ENCODE measurements at regions not wholly inside any gene's neighbourhood (a gene's known extent, or its start where the extent isn't known, plus 50 kb on each side); places are given as distances from the start of the nearest gene placed in this dataset.

GRCh38 chr6:66578362-66578761 lies 871.3 kb upstream of the EYS start:
- Histone ChIP-seq H3K27me3 (ENCODE audit: control insufficient read depth in 2 of 2, insufficient read depth in 2 of 2, low read length in 2 of 2) (no peaks in the 10 kb centered on the region), H2AFZ (ENCODE audit: low read depth, low read length) (no peak overlapping the region), H3K9me3 (replicated peaks; ENCODE audit: control insufficient read depth, insufficient read depth, low read depth, low read length) (no peaks in the 10 kb centered on the region), H3K9ac (ENCODE audit: insufficient read depth in 1 of 2, low read depth in 2 of 2, low read length in 2 of 2) (no peak overlapping the region), H3K4me1 (replicated peaks in 1 of 2; ENCODE audit: control insufficient read depth in 2 of 2, insufficient read depth in 2 of 2, low read length in 2 of 2) (no peaks in the 10 kb centered on the region), H3K79me2 (ENCODE audit: control insufficient read depth, insufficient read depth, low read length) (no peaks in the 10 kb centered on the region), H3K27ac (ENCODE audit: extremely low read depth, low read depth, low read length) (no peak overlapping the region), H3K4me2 (ENCODE audit: insufficient read depth, low read length) (no peak overlapping the region), H3K36me3 (ENCODE audit: control insufficient read depth, insufficient read depth, low read length) (no peaks in the 10 kb centered on the region), H4K20me1 (replicated peaks; ENCODE audit: control insufficient read depth, insufficient read depth, low read length) (no peaks in the 10 kb centered on the region), H3K4me3 (no peak overlapping the region), H3K9me1 (ENCODE audit: control insufficient read depth, insufficient read depth, low read length) (no peaks in the 10 kb centered on the region)
- ChIA-PET CTCF (ENCODE audit: low intra/inter-chr PET ratio) (no interaction called here), POLR2A (no interaction called here)
- BruUV-seq (replicated peaks), result no TSS peak
- ATAC-seq, result no peak
- no peak for FAIRE-seq
- in situ Hi-C loops (cut with MboI), result no loop called here
- 0% methylated on average over 4 of the region's 4 CpGs for WGBS (ENCODE audit: insufficient coverage, low coverage, missing lambda C conversion rate)
- DNase-seq (ENCODE audit: extremely low read depth in 1 of 4, low spot score in 3 of 4), result no peak
- intact Hi-C loops (cut with micrococcal nuclease), result no loop called here
- TF ChIP-seq, protein P1, sequence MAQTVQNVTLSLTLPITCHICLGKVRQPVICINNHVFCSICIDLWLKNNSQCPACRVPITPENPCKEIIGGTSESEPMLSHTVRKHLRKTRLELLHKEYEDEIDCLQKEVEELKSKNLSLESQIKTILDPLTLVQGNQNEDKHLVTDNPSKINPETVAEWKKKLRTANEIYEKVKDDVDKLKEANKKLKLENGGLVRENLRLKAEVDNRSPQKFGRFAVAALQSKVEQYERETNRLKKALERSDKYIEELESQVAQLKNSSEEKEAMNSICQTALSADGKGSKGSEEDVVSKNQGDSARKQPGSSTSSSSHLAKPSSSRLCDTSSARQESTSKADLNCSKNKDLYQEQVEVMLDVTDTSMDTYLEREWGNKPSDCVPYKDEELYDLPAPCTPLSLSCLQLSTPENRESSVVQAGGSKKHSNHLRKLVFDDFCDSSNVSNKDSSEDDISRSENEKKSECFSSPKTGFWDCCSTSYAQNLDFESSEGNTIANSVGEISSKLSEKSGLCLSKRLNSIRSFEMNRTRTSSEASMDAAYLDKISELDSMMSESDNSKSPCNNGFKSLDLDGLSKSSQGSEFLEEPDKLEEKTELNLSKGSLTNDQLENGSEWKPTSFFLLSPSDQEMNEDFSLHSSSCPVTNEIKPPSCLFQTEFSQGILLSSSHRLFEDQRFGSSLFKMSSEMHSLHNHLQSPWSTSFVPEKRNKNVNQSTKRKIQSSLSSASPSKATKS (CRISPR knock-in tag; IDR thresholded peaks at IDR 0.05), result no peak
- TF ChIP-seq HDGF (IDR thresholded peaks at IDR 0.05) (no peak), TAF7 (tag; IDR thresholded peaks at IDR 0.05) (no peak), SNRNP70 (optimal IDR thresholded peaks at IDR 0.05; ENCODE audit: low read depth, low read length) (no peak), ZNF165 (CRISPR knock-in tag; IDR thresholded peaks at IDR 0.05; ENCODE audit: borderline replicate concordance) (no peak), JUND (IDR thresholded peaks at IDR 0.05; ENCODE audit: borderline replicate concordance, low read depth, low read length) (no peak), JUND (tag; IDR thresholded peaks at IDR 0.05; ENCODE audit: borderline replicate concordance, low read depth, low read length) (no peak), CHD7 (IDR thresholded peaks at IDR 0.05; ENCODE audit: low read depth, low read length) (no peak), FOSL1 (tag; conservative IDR thresholded peaks at IDR 0.05) (no peak)
- TF ChIP-seq, protein P2, sequence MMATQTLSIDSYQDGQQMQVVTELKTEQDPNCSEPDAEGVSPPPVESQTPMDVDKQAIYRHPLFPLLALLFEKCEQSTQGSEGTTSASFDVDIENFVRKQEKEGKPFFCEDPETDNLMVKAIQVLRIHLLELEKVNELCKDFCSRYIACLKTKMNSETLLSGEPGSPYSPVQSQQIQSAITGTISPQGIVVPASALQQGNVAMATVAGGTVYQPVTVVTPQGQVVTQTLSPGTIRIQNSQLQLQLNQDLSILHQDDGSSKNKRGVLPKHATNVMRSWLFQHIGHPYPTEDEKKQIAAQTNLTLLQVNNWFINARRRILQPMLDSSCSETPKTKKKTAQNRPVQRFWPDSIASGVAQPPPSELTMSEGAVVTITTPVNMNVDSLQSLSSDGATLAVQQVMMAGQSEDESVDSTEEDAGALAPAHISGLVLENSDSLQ (IDR thresholded peaks at IDR 0.05), result no peak

Measured in K562 (cell line).